ENCODE measurements at regions not wholly inside any gene's neighbourhood (a gene's known extent, or its start where the extent isn't known, plus 50 kb on each side); places are given as distances from the start of the nearest gene placed in this dataset.

- no peak overlapping the region for H3K27ac ChIP-seq (ENCODE audit: low read length)
- H3K9me2 ChIP-seq (ENCODE audit: insufficient read depth, low read length) = no peaks in the 10 kb centered on the region
- no peak overlapping the region for H2AFZ ChIP-seq (ENCODE audit: low read depth, low read length)
- H3K36me3 ChIP-seq (ENCODE audit: insufficient read depth, low read length) = no peaks in the 10 kb centered on the region
- no peaks in the 10 kb centered on the region for H3K9me3 ChIP-seq (ENCODE audit: low read length)
- TF ChIP-seq EP300 (conservative IDR thresholded peaks at IDR 0.05; ENCODE audit: poor library complexity, severe bottlenecking) = no peak
- TF ChIP-seq, protein P1, sequence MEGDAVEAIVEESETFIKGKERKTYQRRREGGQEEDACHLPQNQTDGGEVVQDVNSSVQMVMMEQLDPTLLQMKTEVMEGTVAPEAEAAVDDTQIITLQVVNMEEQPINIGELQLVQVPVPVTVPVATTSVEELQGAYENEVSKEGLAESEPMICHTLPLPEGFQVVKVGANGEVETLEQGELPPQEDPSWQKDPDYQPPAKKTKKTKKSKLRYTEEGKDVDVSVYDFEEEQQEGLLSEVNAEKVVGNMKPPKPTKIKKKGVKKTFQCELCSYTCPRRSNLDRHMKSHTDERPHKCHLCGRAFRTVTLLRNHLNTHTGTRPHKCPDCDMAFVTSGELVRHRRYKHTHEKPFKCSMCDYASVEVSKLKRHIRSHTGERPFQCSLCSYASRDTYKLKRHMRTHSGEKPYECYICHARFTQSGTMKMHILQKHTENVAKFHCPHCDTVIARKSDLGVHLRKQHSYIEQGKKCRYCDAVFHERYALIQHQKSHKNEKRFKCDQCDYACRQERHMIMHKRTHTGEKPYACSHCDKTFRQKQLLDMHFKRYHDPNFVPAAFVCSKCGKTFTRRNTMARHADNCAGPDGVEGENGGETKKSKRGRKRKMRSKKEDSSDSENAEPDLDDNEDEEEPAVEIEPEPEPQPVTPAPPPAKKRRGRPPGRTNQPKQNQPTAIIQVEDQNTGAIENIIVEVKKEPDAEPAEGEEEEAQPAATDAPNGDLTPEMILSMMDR (IDR thresholded peaks at IDR 0.05; ENCODE audit: poor library complexity, severe bottlenecking) = no peak
- no peak for TF ChIP-seq POLR2AphosphoS5 (IDR thresholded peaks at IDR 0.05)
- TF ChIP-seq SMC3 (conservative IDR thresholded peaks at IDR 0.05; ENCODE audit: poor library complexity) = no peak
- TF ChIP-seq, protein P2, sequence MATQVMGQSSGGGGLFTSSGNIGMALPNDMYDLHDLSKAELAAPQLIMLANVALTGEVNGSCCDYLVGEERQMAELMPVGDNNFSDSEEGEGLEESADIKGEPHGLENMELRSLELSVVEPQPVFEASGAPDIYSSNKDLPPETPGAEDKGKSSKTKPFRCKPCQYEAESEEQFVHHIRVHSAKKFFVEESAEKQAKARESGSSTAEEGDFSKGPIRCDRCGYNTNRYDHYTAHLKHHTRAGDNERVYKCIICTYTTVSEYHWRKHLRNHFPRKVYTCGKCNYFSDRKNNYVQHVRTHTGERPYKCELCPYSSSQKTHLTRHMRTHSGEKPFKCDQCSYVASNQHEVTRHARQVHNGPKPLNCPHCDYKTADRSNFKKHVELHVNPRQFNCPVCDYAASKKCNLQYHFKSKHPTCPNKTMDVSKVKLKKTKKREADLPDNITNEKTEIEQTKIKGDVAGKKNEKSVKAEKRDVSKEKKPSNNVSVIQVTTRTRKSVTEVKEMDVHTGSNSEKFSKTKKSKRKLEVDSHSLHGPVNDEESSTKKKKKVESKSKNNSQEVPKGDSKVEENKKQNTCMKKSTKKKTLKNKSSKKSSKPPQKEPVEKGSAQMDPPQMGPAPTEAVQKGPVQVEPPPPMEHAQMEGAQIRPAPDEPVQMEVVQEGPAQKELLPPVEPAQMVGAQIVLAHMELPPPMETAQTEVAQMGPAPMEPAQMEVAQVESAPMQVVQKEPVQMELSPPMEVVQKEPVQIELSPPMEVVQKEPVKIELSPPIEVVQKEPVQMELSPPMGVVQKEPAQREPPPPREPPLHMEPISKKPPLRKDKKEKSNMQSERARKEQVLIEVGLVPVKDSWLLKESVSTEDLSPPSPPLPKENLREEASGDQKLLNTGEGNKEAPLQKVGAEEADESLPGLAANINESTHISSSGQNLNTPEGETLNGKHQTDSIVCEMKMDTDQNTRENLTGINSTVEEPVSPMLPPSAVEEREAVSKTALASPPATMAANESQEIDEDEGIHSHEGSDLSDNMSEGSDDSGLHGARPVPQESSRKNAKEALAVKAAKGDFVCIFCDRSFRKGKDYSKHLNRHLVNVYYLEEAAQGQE (IDR thresholded peaks at IDR 0.05; ENCODE audit: borderline replicate concordance) = no peak
- no peak for TF ChIP-seq EZH2 (IDR thresholded peaks at IDR 0.05; ENCODE audit: borderline replicate concordance, insufficient read depth, low read length, poor library complexity, severe bottlenecking)
- no peak for TF ChIP-seq MXI1 (conservative IDR thresholded peaks at IDR 0.05; ENCODE audit: poor library complexity, severe bottlenecking)
- TF ChIP-seq TAF1 (IDR thresholded peaks at IDR 0.05; ENCODE audit: low read depth) = no peak
- no peak for TF ChIP-seq RAD21 (conservative IDR thresholded peaks at IDR 0.05)
- H4K20me1 ChIP-seq (ENCODE audit: insufficient read depth) = no peaks in the 10 kb centered on the region
- no peaks in the 10 kb centered on the region for H3K27me3 ChIP-seq (ENCODE audit: insufficient read depth, low read depth, low read length)
- no peak overlapping the region for H3K4me2 ChIP-seq (ENCODE audit: low read length)
- no peaks in the 10 kb centered on the region for H3K79me2 ChIP-seq (replicated peaks; ENCODE audit: insufficient read depth, low read length)
- H3K4me3 ChIP-seq (ENCODE audit: low read length) = no peak overlapping the region
- no peaks in the 10 kb centered on the region for H3F3A ChIP-seq (ENCODE audit: insufficient read depth, low read length, poor library complexity, severe bottlenecking)
- H3K9ac ChIP-seq (ENCODE audit: low read length) = no peak overlapping the region
Observed at GRCh38 chr18:22606563-22607283, 189.0 kb upstream of the CTAGE1 start.

- TF ChIP-seq SMC3 (conservative IDR thresholded peaks at IDR 0.05; ENCODE audit: poor library complexity) (no peak), RAD21 (conservative IDR thresholded peaks at IDR 0.05) (no peak), MXI1 (conservative IDR thresholded peaks at IDR 0.05; ENCODE audit: poor library complexity, severe bottlenecking) (no peak), TAF1 (IDR thresholded peaks at IDR 0.05; ENCODE audit: low read depth) (no peak), POLR2AphosphoS5 (IDR thresholded peaks at IDR 0.05) (no peak), EP300 (conservative IDR thresholded peaks at IDR 0.05; ENCODE audit: poor library complexity, severe bottlenecking) (no peak), EZH2 (IDR thresholded peaks at IDR 0.05; ENCODE audit: borderline replicate concordance, insufficient read depth, low read length, poor library complexity, severe bottlenecking) (no peak)
- TF ChIP-seq, protein P1 (IDR thresholded peaks at IDR 0.05; ENCODE audit: poor library complexity, severe bottlenecking) = no peak
- TF ChIP-seq, protein P2 (IDR thresholded peaks at IDR 0.05; ENCODE audit: borderline replicate concordance) = no peak
- Histone ChIP-seq H3K4me3 (ENCODE audit: low read length) (no peak overlapping the region), H3K9ac (ENCODE audit: low read length) (no peak overlapping the region), H3K36me3 (ENCODE audit: insufficient read depth, low read length) (no peaks in the 10 kb centered on the region), H3K79me2 (replicated peaks; ENCODE audit: insufficient read depth, low read length) (no peaks in the 10 kb centered on the region), H3K9me3 (ENCODE audit: low read length) (no peaks in the 10 kb centered on the region), H3K27ac (ENCODE audit: low read length) (no peak overlapping the region), H3K4me2 (ENCODE audit: low read length) (no peak overlapping the region), H2AFZ (ENCODE audit: low read depth, low read length) (no peak overlapping the region), H4K20me1 (ENCODE audit: insufficient read depth) (no peaks in the 10 kb centered on the region), H3K9me2 (ENCODE audit: insufficient read depth, low read length) (no peaks in the 10 kb centered on the region), H3K27me3 (ENCODE audit: insufficient read depth, low read depth, low read length) (no peaks in the 10 kb centered on the region), H3F3A (ENCODE audit: insufficient read depth, low read length, poor library complexity, severe bottlenecking) (no peaks in the 10 kb centered on the region)
Observed at GRCh38 chr18:22607284-22607635, 189.5 kb upstream of the CTAGE1 start.

Measured in neural cell (in vitro differentiated cells).